Limb (tissue), 2 donors: ENCODE measurements at regions not wholly inside any gene's neighbourhood (a gene's known extent, or its start where the extent isn't known, plus 50 kb on each side); places are given as distances from the start of the nearest gene placed in this dataset.

ENCODE experiments used
- DNase-seq, 2 donors: peaks; one replicate each; pipeline ENCODE4 v3.0.0-alpha.2; 2016; ENCODE audit errors: extremely low spot score in 2 of 2

DNA sequence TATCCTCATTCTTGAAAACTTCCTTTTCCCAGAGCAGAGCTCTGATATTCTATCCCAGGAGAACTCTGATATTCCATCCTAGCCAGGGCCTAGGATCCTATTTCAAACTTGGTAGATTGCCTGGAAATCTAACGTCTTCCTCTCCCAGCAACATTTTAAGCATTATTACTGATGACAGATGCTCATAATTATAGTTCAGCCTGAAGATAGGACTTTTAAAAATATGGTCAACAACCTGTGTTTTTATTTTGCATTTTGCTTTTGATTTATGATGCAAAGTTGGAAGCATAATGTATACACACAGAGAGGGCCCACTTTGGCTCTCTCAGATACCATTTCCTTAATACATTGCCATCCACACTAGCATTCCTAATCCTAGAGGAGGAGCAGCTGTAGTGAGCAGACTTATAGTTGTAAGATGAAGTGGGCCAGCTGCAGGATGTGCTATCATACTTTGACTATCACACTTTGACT is 457.4 kb upstream of the TPK1 start:
- DNase-seq: peak in 1 of 2 donors; percentile 44

GRCh38 chr7:145289384-145289783 is 453.5 kb upstream of the TPK1 start:
- DNase-seq: no peak

GRCh38 chr7:145276118-145276517 is 440.3 kb upstream of the TPK1 start:
- no peak for DNase-seq

GRCh38 chr7:145269418-145270161 is 433.7 kb upstream of the TPK1 start:
- DNase-seq: no peak

GRCh38 chr7:145265180-145265579 is 429.3 kb upstream of the TPK1 start:
- no peak for DNase-seq

DNA sequence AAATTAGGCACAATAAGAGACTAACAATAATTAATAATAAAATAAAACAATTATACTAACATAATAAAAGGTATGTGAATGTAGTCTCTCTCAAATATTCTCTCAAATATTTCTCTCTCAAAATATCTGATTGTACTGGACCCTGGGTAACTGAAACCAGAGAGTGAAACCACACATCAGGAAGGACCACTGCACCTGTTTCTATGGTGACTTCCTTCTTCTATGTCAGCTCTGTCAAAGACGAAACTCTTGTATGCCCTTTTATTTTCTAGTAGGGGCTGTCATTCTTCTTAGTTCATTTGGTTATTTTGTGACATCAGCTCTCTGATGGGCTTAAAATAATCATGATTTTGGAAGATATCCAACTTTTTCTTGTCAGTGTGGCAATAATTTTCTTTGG is 428.0 kb upstream of the TPK1 start:
- DNase-seq: no peak

DNA sequence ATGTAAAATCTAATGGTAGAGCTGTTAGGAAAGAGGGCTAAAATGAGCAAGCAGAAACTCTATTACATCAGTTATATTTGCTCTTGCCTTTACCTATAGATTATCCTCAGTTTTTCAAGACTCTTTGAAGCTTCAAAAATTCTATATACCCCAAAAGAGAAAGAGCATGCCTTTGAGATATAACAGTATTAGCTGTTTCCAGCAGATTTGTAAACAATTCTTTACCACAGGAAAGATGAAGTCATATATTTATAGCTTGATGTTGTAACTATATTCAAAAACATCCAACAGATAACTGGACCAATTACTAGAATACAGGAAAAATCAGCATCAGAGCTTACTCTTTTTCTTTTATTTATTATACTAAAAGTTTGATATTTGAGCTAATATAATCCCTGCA is 416.2 kb upstream of the TPK1 start:
- no peak for DNase-seq

GRCh38 chr7:145224775-145225174 is 388.9 kb upstream of the TPK1 start:
- DNase-seq: no peak

DNA sequence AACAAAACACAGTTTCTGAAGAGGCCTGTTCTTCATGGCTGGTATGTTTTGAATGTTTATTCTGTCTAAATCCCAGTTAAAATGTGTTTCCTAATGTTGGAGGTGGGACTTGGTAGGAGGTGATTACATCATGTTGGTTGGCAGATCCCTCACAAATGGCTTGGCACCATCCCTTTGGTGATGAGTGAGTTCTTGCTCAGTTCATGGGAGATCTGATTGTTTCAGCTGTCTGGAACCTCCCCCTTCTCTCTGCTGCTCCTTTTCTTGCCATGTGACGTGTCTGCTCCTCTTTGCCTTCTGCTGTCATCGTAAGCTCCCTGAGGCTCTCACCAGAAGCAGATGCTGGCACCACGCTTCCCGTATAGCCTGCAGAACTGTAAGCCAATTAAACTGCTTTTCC is 383.6 kb upstream of the TPK1 start:
- no peak for DNase-seq

- DNase-seq: no peak
Observed at GRCh38 chr7:145216866-145217265, 381.0 kb upstream of the TPK1 start.

DNA sequence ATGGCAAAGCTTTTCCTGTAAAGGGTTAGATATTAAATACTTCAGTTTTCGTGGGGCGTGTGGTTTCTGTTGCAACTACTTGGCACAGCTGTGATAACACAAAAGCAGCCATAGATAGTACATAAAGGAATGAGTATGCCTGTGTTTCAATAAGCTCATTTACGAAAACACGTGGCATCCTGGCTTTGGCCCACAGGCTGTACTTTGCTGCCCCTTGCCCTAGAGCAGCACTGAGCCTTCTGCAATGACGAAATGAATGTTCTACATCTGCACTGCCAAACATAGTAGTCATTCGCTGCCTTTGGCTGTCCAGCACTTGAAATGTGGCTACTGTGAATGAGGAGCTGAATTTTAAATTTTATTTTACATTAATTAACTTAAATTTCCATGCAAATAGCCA is 376.2 kb upstream of the TPK1 start:
- no peak for DNase-seq

DNA sequence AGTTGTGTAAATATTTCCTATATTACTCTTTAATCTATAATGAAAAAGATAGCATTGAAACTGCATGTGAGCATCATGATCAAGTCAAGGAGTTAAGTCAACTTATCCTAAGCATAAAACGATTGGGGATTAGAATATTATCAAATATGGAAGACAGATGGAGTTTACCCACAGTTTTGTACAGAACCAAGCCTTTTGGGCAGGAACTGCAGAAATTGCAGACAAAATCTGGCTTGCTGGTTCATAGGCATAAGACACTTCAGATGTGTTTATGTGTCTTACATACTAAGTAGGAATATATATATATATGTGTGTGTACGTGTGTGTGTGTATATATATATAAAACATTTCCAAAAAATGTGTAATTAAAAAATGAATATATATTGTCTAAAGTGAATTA is 375.4 kb upstream of the TPK1 start:
- no peak for DNase-seq

GRCh38 chr7:145193951-145194350 is 358.1 kb upstream of the TPK1 start:
- no peak for DNase-seq

DNA sequence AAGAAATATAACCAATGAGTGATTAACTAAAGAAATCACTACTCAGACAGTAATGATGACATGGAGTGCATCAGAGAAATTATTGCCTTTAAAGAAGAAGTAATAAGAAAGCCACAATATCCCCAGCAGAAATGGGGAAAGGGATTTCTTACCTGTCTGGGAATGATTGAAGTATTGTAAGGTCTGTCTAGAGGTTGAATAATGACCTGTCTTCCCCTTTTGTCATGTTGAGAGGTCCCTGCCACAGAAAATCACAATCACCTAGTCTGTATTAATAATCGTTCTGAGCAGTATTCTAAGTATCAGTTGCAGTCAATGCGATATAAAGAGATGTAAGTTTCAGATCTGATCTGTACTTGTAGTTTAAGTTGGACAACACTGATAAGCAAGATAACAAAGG is 349.1 kb upstream of the TPK1 start:
- no peak for DNase-seq

- no peak for DNase-seq
Observed at GRCh38 chr7:145183069-145183468, 347.2 kb upstream of the TPK1 start.

DNA sequence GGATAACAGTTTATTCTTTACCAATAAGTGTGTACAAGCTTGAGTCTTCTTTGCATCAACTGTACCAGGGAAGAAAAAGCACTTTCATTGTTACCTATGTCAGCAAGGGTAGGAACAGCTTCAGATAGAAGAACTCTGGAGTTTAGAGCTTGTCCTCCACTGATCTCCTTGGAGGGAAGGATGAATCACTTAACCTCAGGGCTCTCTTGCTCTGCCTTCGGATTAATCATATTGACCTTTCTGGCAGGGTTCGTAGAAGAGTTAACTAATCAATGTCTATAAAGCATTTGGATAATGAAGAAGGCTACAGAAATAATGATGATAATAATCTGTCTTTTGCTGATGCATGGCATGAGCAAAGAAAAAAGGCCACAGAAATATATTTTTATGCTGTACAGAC is 339.5 kb upstream of the TPK1 start:
- DNase-seq: no peak

- no peak for DNase-seq
Observed at GRCh38 chr7:145169908-145170307, 334.1 kb upstream of the TPK1 start.

DNA sequence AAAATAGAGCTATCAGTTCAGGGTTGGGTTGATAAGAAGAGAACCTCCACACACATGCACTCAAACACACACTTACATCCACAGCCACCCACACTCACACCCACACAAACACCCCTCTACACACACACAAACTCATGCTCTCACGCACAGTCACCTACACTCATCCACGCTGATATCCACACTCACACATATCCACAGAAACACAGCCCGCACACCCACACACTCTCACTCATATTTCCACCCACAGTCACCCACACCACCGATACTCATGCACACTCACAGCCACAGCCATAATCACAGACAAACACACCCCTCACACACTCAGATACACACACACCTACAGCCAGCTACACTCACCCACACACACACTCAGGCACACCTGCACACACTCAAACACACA is 333.0 kb upstream of the TPK1 start:
- DNase-seq: no peak

DNA sequence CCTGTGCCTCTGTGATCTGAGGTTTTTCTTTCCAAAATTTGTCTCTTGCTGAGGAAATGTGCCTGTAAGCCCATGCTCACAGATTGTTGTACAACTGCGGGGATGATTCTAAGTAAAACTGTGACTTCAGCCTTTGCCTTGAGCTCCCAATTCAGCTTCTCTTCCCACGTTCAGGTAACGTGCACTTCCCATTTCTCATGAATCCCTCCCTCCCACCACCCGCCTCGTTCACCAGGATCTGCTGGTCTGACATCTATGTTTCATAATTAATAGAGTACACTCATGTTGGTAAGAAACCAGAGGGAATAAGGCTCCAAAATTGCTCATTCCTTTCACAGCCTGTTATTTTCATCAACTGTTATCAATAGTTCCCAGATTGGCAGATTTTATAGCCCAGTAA is 332.6 kb upstream of the TPK1 start:
- DNase-seq: no peak

DNA sequence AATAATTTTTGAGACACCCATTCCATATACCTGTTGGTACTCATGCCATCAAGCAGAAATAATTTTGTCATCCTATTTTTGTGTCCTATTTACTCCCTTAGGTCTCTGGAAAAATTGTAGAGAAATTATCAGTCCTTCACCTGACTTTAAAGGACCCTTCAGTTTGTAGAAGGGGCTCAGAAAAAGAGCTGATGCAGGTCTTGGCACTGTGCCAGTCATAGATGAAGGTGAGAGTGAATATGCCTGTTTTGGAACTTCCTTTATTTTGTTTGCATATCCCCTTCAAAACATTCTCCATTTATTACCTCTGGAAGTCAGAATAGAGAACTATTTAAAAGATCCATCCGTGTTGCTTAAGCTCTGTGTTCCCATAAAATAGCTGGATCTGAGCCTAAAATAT is 321.0 kb upstream of the TPK1 start:
- DNase-seq: no peak

- no peak for DNase-seq
Observed at GRCh38 chr7:145152589-145152988, 316.7 kb upstream of the TPK1 start.

DNA sequence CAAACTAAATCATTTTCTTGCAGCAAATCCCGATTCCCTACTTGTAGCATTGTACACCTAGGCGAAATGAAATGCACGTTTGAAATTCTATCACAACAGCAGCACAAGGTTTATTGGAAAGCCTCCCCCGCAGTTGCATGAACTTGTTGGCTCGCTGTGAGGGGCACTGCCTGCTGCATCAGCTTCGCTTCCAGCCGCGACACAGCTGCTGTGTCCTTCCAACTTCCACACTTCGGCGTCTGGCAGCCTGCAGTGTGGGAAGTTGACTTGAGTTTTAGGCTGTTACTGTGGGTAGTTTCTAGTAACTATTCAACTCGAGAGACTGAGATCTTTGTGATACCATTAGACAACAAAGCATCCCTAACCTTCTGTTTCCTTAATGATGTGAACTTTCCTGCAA is 315.8 kb upstream of the TPK1 start:
- peak in 1 of 2 donors; percentile 33 for DNase-seq

DNA sequence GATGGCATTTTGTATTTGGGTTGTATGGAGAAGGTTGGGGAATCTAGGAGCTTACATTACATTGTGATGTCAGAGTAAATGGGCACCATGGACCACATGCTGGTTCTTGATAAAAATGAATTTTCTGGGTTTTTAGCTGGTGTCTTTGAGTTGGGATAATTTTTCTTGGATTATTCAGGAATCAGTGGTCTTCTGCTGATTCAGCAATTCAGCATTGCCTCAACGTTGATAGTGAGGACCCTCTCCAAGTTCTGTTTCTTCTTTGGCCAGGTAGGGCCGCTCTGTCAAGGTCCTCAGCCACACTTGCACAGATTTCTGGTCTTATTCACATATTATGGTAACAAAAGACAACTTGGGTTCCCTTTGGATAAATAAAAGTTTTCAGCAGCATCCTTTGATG is 312.0 kb upstream of the TPK1 start:
- no peak for DNase-seq

- DNase-seq: no peak
Observed at GRCh38 chr7:145143685-145144084, 307.8 kb upstream of the TPK1 start.
